ENCODE measurements at regions not wholly inside any gene's neighbourhood (a gene's known extent, or its start where the extent isn't known, plus 50 kb on each side); places are given as distances from the start of the nearest gene placed in this dataset.

GRCh38 chr10:104516986-104517385 lies 124.1 kb upstream of the SORCS3 start:
- CTCF ChIA-PET: no interaction called here
- Histone ChIP-seq H3K4me3 (ENCODE audit: low read depth, low read length) (no peak overlapping the region), H3K27ac (ENCODE audit: extremely low read depth, low read depth, low read length) (no peak overlapping the region), H3K36me3 (ENCODE audit: control insufficient read depth in 2 of 2, insufficient read depth in 1 of 2, low read length in 2 of 2) (no peaks in the 10 kb centered on the region), H3K4me1 (ENCODE audit: control insufficient read depth, insufficient read depth, low read length) (no peaks in the 10 kb centered on the region), H3K9me3 (ENCODE audit: control insufficient read depth, insufficient read depth, low read depth, low read length) (no peaks in the 10 kb centered on the region)
- TF ChIP-seq ZNF433 (tag by site-specific recombination; IDR thresholded peaks at IDR 0.05; ENCODE audit: low read depth) (no peak), ZNF112 (tag by site-specific recombination; IDR thresholded peaks at IDR 0.05) (no peak), FEZF1 (tag by site-specific recombination; IDR thresholded peaks at IDR 0.05) (no peak), ZNF654 (tag by site-specific recombination; IDR thresholded peaks at IDR 0.05; ENCODE audit: low read depth) (no peak), ZNF843 (tag by site-specific recombination; IDR thresholded peaks at IDR 0.05) (no peak), ZNF624 (tag by site-specific recombination; IDR thresholded peaks at IDR 0.05) (no peak), ZFP3 (tag by site-specific recombination; IDR thresholded peaks at IDR 0.05; ENCODE audit: low read depth) (no peak), YY1 (tag by site-specific recombination; IDR thresholded peaks at IDR 0.05) (no peak)
- TF ChIP-seq, protein P1, sequence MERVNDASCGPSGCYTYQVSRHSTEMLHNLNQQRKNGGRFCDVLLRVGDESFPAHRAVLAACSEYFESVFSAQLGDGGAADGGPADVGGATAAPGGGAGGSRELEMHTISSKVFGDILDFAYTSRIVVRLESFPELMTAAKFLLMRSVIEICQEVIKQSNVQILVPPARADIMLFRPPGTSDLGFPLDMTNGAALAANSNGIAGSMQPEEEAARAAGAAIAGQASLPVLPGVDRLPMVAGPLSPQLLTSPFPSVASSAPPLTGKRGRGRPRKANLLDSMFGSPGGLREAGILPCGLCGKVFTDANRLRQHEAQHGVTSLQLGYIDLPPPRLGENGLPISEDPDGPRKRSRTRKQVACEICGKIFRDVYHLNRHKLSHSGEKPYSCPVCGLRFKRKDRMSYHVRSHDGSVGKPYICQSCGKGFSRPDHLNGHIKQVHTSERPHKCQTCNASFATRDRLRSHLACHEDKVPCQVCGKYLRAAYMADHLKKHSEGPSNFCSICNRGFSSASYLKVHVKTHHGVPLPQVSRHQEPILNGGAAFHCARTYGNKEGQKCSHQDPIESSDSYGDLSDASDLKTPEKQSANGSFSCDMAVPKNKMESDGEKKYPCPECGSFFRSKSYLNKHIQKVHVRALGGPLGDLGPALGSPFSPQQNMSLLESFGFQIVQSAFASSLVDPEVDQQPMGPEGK (tag by site-specific recombination; IDR thresholded peaks at IDR 0.05): no peak
- POLR2A ChIA-PET: no interaction called here

DNA sequence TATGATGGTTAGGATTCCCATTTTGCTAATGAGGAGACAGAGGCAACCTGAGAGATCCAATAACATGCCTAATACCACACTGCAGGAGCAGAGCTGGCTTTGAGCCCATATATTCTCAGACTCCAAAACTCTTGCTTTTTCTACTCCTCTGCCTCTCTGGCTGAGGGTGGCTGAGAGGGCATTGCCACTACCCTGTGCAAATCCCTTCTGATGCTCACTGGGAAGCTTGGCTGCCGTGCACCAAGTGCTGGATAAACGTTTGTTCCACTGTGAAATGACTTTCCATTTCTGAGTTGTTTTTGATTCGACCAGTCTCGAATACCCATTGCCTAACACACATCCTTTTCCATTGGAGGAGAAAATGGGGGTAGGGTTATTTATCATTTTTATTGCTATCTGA lies 123.1 kb upstream of the SORCS3 start:
- no peak overlapping the region for H3K4me3 ChIP-seq (ENCODE audit: low read depth, low read length)
- POLR2A ChIA-PET: no interaction called here
- no peaks in the 10 kb centered on the region for H3K9me3 ChIP-seq (ENCODE audit: control insufficient read depth, insufficient read depth, low read depth, low read length)
- H3K4me1 ChIP-seq (ENCODE audit: control insufficient read depth, insufficient read depth, low read length): no peaks in the 10 kb centered on the region
- TF ChIP-seq, protein P2, sequence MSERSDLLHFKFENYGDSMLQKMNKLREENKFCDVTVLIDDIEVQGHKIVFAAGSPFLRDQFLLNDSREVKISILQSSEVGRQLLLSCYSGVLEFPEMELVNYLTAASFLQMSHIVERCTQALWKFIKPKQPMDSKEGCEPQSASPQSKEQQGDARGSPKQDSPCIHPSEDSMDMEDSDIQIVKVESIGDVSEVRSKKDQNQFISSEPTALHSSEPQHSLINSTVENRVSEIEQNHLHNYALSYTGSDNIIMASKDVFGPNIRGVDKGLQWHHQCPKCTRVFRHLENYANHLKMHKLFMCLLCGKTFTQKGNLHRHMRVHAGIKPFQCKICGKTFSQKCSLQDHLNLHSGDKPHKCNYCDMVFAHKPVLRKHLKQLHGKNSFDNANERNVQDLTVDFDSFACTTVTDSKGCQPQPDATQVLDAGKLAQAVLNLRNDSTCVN (tag by site-specific recombination; optimal IDR thresholded peaks at IDR 0.05): no peak
- no peak overlapping the region for H3K27ac ChIP-seq (ENCODE audit: extremely low read depth, low read depth, low read length)
- CTCF ChIA-PET: no interaction called here
- no peaks in the 10 kb centered on the region for H3K36me3 ChIP-seq (ENCODE audit: control insufficient read depth in 2 of 2, insufficient read depth in 1 of 2, low read length in 2 of 2)

- Histone ChIP-seq H3K4me3 (ENCODE audit: low read depth, low read length) (no peak overlapping the region), H3K9me3 (ENCODE audit: control insufficient read depth, insufficient read depth, low read depth, low read length) (no peaks in the 10 kb centered on the region), H3K4me1 (ENCODE audit: control insufficient read depth, insufficient read depth, low read length) (no peaks in the 10 kb centered on the region), H3K36me3 (ENCODE audit: control insufficient read depth in 2 of 2, insufficient read depth in 1 of 2, low read length in 2 of 2) (no peaks in the 10 kb centered on the region), H3K27ac (ENCODE audit: extremely low read depth, low read depth, low read length) (no peak overlapping the region)
- CTCF ChIA-PET: no interaction called here
- TF ChIP-seq ZBTB48 (tag by site-specific recombination; IDR thresholded peaks at IDR 0.05): no peak
- no peak for TF ChIP-seq ZNF404 (tag by site-specific recombination; IDR thresholded peaks at IDR 0.05)
- TF ChIP-seq, protein P3, sequence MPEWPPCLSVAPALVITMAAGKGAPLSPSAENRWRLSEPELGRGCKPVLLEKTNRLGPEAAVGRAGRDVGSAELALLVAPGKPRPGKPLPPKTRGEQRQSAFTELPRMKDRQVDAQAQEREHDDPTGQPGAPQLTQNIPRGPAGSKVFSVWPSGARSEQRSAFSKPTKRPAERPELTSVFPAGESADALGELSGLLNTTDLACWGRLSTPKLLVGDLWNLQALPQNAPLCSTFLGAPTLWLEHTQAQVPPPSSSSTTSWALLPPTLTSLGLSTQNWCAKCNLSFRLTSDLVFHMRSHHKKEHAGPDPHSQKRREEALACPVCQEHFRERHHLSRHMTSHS (tag by site-specific recombination; IDR thresholded peaks at IDR 0.05): no peak
- TF ChIP-seq ZBTB1 (tag by site-specific recombination; IDR thresholded peaks at IDR 0.05): no peak
- TF ChIP-seq ZNF529 (tag by site-specific recombination; IDR thresholded peaks at IDR 0.05; ENCODE audit: insufficient replicate concordance): no peak
- no peak for TF ChIP-seq ZNF677 (tag by site-specific recombination; IDR thresholded peaks at IDR 0.05)
- no peak for TF ChIP-seq ZNF302 (tag by site-specific recombination; IDR thresholded peaks at IDR 0.05; ENCODE audit: low read depth)
- TF ChIP-seq ZNF48 (tag by site-specific recombination; IDR thresholded peaks at IDR 0.05): no peak
- no peak for TF ChIP-seq ZBTB8A (tag by site-specific recombination; IDR thresholded peaks at IDR 0.05)
- no peak for TF ChIP-seq ZBTB7A (tag by site-specific recombination; IDR thresholded peaks at IDR 0.05; ENCODE audit: low read depth)
- no peak for TF ChIP-seq ZNF19 (tag by site-specific recombination; IDR thresholded peaks at IDR 0.05; ENCODE audit: low read depth)
- POLR2A ChIA-PET: no interaction called here
These were observed 122.2 kb upstream of the SORCS3 start for GRCh38 chr10:104518891-104519290.
